ENCODE measurements at regions not wholly inside any gene's neighbourhood (a gene's known extent, or its start where the extent isn't known, plus 50 kb on each side); places are given as distances from the start of the nearest gene placed in this dataset.

DNA sequence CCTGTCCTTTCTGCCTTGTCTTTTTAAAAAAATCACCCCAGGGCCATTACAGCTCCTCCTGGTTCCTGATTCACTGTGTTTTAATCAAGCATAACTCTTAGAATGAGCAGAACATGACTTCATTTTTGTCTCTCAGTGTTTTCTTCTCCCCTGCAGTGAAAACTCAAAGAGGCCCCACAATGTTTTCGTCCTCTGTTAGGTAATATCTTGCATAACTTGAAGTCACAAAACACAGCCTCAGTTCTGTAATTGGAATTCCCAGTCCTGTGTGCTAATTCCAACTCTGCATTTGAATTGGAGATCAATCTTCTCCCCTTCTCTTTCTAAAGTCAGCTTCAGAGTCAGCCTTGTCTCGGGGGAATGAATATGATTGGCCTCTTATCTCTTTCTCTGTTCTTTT, 186.5 kb upstream of the NAV2 start:
- H3K9me3 ChIP-seq, result no peaks in the 10 kb centered on the region
- H3K36me3 ChIP-seq, result no peaks in the 10 kb centered on the region
- no peak for DNase-seq
- no peak overlapping the region for H3K27ac ChIP-seq
- H3K27me3 ChIP-seq, result peaks cover 0 to 2% of the 10 kb centered on the region in 2 donors
- TF ChIP-seq, protein P1, sequence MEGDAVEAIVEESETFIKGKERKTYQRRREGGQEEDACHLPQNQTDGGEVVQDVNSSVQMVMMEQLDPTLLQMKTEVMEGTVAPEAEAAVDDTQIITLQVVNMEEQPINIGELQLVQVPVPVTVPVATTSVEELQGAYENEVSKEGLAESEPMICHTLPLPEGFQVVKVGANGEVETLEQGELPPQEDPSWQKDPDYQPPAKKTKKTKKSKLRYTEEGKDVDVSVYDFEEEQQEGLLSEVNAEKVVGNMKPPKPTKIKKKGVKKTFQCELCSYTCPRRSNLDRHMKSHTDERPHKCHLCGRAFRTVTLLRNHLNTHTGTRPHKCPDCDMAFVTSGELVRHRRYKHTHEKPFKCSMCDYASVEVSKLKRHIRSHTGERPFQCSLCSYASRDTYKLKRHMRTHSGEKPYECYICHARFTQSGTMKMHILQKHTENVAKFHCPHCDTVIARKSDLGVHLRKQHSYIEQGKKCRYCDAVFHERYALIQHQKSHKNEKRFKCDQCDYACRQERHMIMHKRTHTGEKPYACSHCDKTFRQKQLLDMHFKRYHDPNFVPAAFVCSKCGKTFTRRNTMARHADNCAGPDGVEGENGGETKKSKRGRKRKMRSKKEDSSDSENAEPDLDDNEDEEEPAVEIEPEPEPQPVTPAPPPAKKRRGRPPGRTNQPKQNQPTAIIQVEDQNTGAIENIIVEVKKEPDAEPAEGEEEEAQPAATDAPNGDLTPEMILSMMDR (IDR thresholded peaks at IDR 0.05), result no peak
- intact Hi-C loops (cut with DNase I; ENCODE audit: low total_unique reads), result no loop called here
- peaks cover 0 to 4% (median 0%) of the 10 kb centered on the region in 4 donors for H3K4me1 ChIP-seq
- H3K4me3 ChIP-seq, result no peak overlapping the region

- TF ChIP-seq, protein P1 (IDR thresholded peaks at IDR 0.05), result no peak
- no peak for DNase-seq
- Histone ChIP-seq H3K9me3 (no peaks in the 10 kb centered on the region), H3K4me1 (peaks cover 0 to 4% (median 0%) of the 10 kb centered on the region in 4 donors), H3K36me3 (no peaks in the 10 kb centered on the region), H3K27me3 (peaks cover 0 to 2% of the 10 kb centered on the region in 2 donors), H3K27ac (no peak overlapping the region), H3K4me3 (no peak overlapping the region)
- intact Hi-C loops (cut with DNase I; ENCODE audit: low total_unique reads), result no loop called here
Observed at GRCh38 chr11:19525714-19526113, 186.9 kb upstream of the NAV2 start.

DNA sequence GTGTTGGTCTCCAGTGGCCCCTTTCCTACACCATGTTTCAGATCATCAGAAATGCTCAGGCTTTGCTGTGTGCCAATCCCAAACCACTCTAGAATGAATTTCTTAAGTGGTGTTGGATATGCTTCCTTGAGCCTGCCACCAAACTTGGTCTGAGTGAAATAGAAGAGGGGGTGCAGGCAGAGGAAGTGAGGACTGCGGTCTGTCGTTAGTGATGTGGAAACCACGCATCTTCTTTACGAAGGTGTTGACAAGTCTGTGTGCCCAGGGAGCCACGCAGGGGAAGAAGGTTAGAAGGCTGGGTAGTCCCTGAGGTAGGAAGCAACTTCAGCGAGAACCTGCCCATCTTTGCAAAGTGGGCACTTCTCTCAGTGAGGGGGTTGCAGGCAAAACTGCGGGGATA, 187.4 kb upstream of the NAV2 start:
- peaks cover 0 to 4% (median 0%) of the 10 kb centered on the region in 4 donors for H3K4me1 ChIP-seq
- no peak overlapping the region for H3K27ac ChIP-seq
- H3K4me3 ChIP-seq, result no peak overlapping the region
- no peaks in the 10 kb centered on the region for H3K9me3 ChIP-seq
- H3K36me3 ChIP-seq, result no peaks in the 10 kb centered on the region
- TF ChIP-seq, protein P1 (IDR thresholded peaks at IDR 0.05), result no peak
- peaks cover 0 to 2% of the 10 kb centered on the region in 2 donors for H3K27me3 ChIP-seq
- DNase-seq, result no peak
- intact Hi-C loops (cut with DNase I; ENCODE audit: low total_unique reads), result no loop called here

DNA sequence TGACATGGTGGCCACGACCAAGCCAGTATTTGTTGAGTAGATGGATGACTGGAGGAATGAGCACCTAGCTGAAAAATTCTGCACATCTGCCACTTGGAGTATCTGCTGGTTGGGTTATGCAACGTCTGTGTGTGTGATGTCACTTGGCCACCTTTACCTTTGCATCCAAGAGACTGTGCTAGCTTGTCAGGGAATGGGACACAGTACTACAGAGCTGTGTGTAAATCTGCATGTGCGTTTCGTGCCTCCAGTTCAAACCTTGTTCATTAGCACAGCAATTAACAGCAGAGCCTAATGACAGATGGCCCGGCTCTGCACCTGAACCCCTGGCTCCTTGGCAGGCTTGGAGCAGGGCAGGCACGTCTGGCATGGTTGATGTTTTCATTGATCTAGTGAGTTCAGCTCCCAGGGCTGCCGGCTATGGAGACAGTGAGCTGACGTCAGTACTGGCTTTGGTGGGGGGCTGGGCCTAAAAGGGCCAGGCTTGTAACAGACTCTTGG, 188.4 kb upstream of the NAV2 start:
- no peaks in the 10 kb centered on the region for H3K36me3 ChIP-seq
- no peaks in the 10 kb centered on the region for H3K9me3 ChIP-seq
- H3K27me3 ChIP-seq, result no peaks in the 10 kb centered on the region
- DNase-seq, result no peak
- H3K27ac ChIP-seq, result no peak overlapping the region
- H3K4me1 ChIP-seq, result peaks cover 0 to 4% (median 0%) of the 10 kb centered on the region in 4 donors
- intact Hi-C loops (cut with DNase I; ENCODE audit: low total_unique reads), result no loop called here
- H3K4me3 ChIP-seq, result no peak overlapping the region
- TF ChIP-seq, protein P1 (IDR thresholded peaks at IDR 0.05), result no peak

- Histone ChIP-seq H3K9me3 (no peaks in the 10 kb centered on the region), H3K4me1 (peaks cover 0 to 4% (median 0%) of the 10 kb centered on the region in 4 donors), H3K27ac (no peak overlapping the region), H3K4me3 (no peak overlapping the region), H3K27me3 (no peaks in the 10 kb centered on the region), H3K36me3 (no peaks in the 10 kb centered on the region)
- intact Hi-C loops (cut with DNase I; ENCODE audit: low total_unique reads), result no loop called here
- no peak for DNase-seq
- TF ChIP-seq, protein P1 (IDR thresholded peaks at IDR 0.05), result no peak
Observed at GRCh38 chr11:19520681-19521080, 192.0 kb upstream of the NAV2 start.

Data from tibial artery (tissue), 4 donors.